ENCODE measurements at regions not wholly inside any gene's neighbourhood (a gene's known extent, or its start where the extent isn't known, plus 50 kb on each side); places are given as distances from the start of the nearest gene placed in this dataset.
"Not testable (repeated sequence)": the region's sequence is repeated elsewhere in the genome, so short reads cannot be mapped to it uniquely, and the experiment has no call there.

- peak; percentile 48 for DNase-seq (ENCODE audit: low spot score)
- intact Hi-C loops (cut with micrococcal nuclease): loop anchor here (1.0 to 5.0 kb wide), 3 partner anchors 74 to 207 kb away; no protein-coding TSS in a partner anchor
- no peaks in the 10 kb centered on the region for H3K27me3 Mint-ChIP-seq (ENCODE audit: insufficient read depth)
- no peak overlapping the region for H3K27ac Mint-ChIP-seq
- H3K36me3 Mint-ChIP-seq (ENCODE audit: low read depth): no peaks in the 10 kb centered on the region
- H3K4me3 Mint-ChIP-seq: no peak overlapping the region
- H3K9me3 Mint-ChIP-seq: no peaks in the 10 kb centered on the region
- H3K4me1 Mint-ChIP-seq (ENCODE audit: low read depth): peaks cover 14% of the 10 kb centered on the region
Measured at GRCh38 chr12:127485528-127485927, 781.4 kb upstream of the TMEM132C start.

DNA sequence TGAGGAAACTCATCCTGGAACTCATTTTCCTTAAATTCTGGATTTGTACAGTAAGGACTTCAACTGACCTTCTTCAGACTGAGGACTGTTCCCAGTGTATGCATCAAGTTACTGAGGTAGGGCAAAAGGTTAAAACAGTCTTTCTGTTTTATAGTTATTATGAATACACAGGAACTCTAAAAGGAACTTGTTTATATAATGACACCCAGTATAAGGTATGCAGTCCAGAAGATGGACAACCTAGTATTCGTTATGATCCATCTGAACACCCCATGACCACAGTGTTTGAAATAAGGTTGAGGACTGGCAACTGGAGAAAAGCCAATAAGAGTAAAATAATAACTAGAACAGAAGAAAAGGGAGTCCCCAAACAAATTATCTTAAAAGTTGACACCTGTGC lies 779.9 kb upstream of the TMEM132C start:
- Mint-ChIP-seq H3K27ac (no peak overlapping the region), H3K9me3 (no peaks in the 10 kb centered on the region), H3K4me1 (ENCODE audit: low read depth) (peaks cover 14% of the 10 kb centered on the region), H3K4me3 (no peak overlapping the region), H3K27me3 (ENCODE audit: insufficient read depth) (no peaks in the 10 kb centered on the region), H3K36me3 (ENCODE audit: low read depth) (no peaks in the 10 kb centered on the region)
- DNase-seq (ENCODE audit: low spot score): no peak
- intact Hi-C loops (cut with micrococcal nuclease): loop anchor here (5.0 kb wide), 1 partner anchor 205 kb away; no protein-coding TSS in a partner anchor

GRCh38 chr12:127489061-127489460 lies 777.9 kb upstream of the TMEM132C start:
- H3K4me1 Mint-ChIP-seq (ENCODE audit: low read depth): peaks cover 23% of the 10 kb centered on the region
- no peaks in the 10 kb centered on the region for H3K27me3 Mint-ChIP-seq (ENCODE audit: insufficient read depth)
- no peak overlapping the region for H3K27ac Mint-ChIP-seq
- no peaks in the 10 kb centered on the region for H3K9me3 Mint-ChIP-seq
- H3K36me3 Mint-ChIP-seq (ENCODE audit: low read depth): no peaks in the 10 kb centered on the region
- no peak for DNase-seq (ENCODE audit: low spot score)
- H3K4me3 Mint-ChIP-seq: no peak overlapping the region
- intact Hi-C loops (cut with micrococcal nuclease): loop anchor here (5.0 kb wide), 1 partner anchor 203 kb away; no protein-coding TSS in a partner anchor

GRCh38 chr12:127494961-127495915 lies 771.7 kb upstream of the TMEM132C start:
- Mint-ChIP-seq H3K36me3 (ENCODE audit: low read depth) (no peaks in the 10 kb centered on the region), H3K27ac (no peak overlapping the region), H3K9me3 (no peaks in the 10 kb centered on the region), H3K4me3 (no peak overlapping the region), H3K4me1 (ENCODE audit: low read depth) (peaks cover 10% of the 10 kb centered on the region), H3K27me3 (ENCODE audit: insufficient read depth) (no peaks in the 10 kb centered on the region)
- intact Hi-C loops (cut with micrococcal nuclease): no loop called here
- no peak for DNase-seq (ENCODE audit: low spot score)

- Mint-ChIP-seq H3K27ac (no peak overlapping the region), H3K9me3 (no peaks in the 10 kb centered on the region)
Measured at GRCh38 chr12:127496255-127496654, 770.7 kb upstream of the TMEM132C start.

GRCh38 chr12:127500512-127501035 lies 766.4 kb upstream of the TMEM132C start:
- no peaks in the 10 kb centered on the region for H3K27me3 Mint-ChIP-seq (ENCODE audit: insufficient read depth)
- no peak overlapping the region for H3K4me3 Mint-ChIP-seq
- peaks cover 3% of the 10 kb centered on the region for H3K9me3 Mint-ChIP-seq
- intact Hi-C loops (cut with micrococcal nuclease): no loop called here
- H3K27ac Mint-ChIP-seq: no peak overlapping the region
- DNase-seq (ENCODE audit: low spot score): no peak
- no peaks in the 10 kb centered on the region for H3K4me1 Mint-ChIP-seq (ENCODE audit: low read depth)
- H3K36me3 Mint-ChIP-seq (ENCODE audit: low read depth): peaks cover 2% of the 10 kb centered on the region

More at GRCh38 chr12:127496255-127496654, 770.7 kb upstream of the TMEM132C start:
- no peak for DNase-seq (ENCODE audit: low spot score)
- peaks cover 10% of the 10 kb centered on the region for H3K4me1 Mint-ChIP-seq (ENCODE audit: low read depth)
- no peak overlapping the region for H3K4me3 Mint-ChIP-seq
- H3K27me3 Mint-ChIP-seq (ENCODE audit: insufficient read depth): no peaks in the 10 kb centered on the region
- intact Hi-C loops (cut with micrococcal nuclease): no loop called here
- peaks cover 2% of the 10 kb centered on the region for H3K36me3 Mint-ChIP-seq (ENCODE audit: low read depth)

GRCh38 chr12:127501916-127502315 lies 765.1 kb upstream of the TMEM132C start:
- Mint-ChIP-seq H3K27me3 (ENCODE audit: insufficient read depth) (no peaks in the 10 kb centered on the region), H3K4me1 (ENCODE audit: low read depth) (no peaks in the 10 kb centered on the region), H3K36me3 (ENCODE audit: low read depth) (peaks cover 2% of the 10 kb centered on the region), H3K4me3 (no peak overlapping the region), H3K27ac (no peak overlapping the region), H3K9me3 (peaks cover 3% of the 10 kb centered on the region)
- no peak for DNase-seq (ENCODE audit: low spot score)
- intact Hi-C loops (cut with micrococcal nuclease): no loop called here

DNA sequence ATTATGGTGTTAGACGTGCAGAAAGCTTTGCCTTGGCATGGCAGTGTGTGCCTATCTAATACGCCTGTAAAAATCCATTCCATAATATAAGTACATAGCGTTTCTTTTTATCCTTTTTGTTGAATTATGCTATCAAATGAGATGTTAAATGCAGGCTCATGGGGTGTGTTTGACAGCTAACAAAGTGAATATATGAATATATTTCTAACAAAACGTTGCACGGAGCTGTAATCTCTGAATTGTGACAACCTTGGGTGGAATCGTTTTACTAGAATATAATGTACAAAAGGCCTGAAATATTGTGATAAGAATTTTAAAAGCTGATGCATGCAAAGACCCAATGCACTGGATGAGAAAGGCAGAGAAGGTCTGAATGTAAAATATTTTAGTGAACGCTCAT lies 763.7 kb upstream of the TMEM132C start:
- Mint-ChIP-seq H3K36me3 (ENCODE audit: low read depth) (peaks cover 2% of the 10 kb centered on the region), H3K4me3 (no peak overlapping the region), H3K27me3 (ENCODE audit: insufficient read depth) (no peaks in the 10 kb centered on the region), H3K27ac (no peak overlapping the region), H3K9me3 (peaks cover 3% of the 10 kb centered on the region), H3K4me1 (ENCODE audit: low read depth) (no peaks in the 10 kb centered on the region)
- intact Hi-C loops (cut with micrococcal nuclease): no loop called here
- DNase-seq (ENCODE audit: low spot score): no peak

- H3K27me3 Mint-ChIP-seq (ENCODE audit: insufficient read depth); intact Hi-C loops (cut with micrococcal nuclease); H3K27ac Mint-ChIP-seq; H3K36me3 Mint-ChIP-seq (ENCODE audit: low read depth); H3K9me3 Mint-ChIP-seq; H3K4me3 Mint-ChIP-seq; H3K4me1 Mint-ChIP-seq (ENCODE audit: low read depth); DNase-seq (ENCODE audit: low spot score): not testable (repeated sequence)
Measured at GRCh38 chr12:127503996-127504395, 763.0 kb upstream of the TMEM132C start.

DNA sequence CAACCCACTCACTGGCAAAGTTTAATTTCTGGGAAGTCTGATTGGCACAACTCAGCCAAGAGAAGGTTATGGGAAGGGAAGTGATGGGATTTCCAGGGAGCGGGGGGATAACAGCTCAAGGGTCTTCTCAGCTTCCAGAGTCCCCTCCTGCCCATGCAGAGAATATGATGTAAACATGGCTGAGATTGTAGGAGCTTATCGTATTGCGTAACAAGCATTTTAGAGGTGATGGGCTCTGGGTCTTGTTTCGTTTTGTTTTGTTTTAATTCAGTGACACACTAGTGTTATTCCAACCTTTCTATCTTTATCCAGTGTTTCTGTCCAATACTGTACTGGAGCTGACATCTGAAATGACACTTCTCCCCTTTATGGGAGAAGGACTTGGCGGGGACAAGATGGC lies 762.1 kb upstream of the TMEM132C start:
- H3K27ac Mint-ChIP-seq: no peak overlapping the region
- H3K4me1 Mint-ChIP-seq (ENCODE audit: low read depth): peaks cover 9% of the 10 kb centered on the region
- intact Hi-C loops (cut with micrococcal nuclease): no loop called here
- no peaks in the 10 kb centered on the region for H3K27me3 Mint-ChIP-seq (ENCODE audit: insufficient read depth)
- H3K9me3 Mint-ChIP-seq: peaks cover 3% of the 10 kb centered on the region
- DNase-seq (ENCODE audit: low spot score): no peak
- no peak overlapping the region for H3K4me3 Mint-ChIP-seq
- H3K36me3 Mint-ChIP-seq (ENCODE audit: low read depth): peaks cover 2% of the 10 kb centered on the region

DNA sequence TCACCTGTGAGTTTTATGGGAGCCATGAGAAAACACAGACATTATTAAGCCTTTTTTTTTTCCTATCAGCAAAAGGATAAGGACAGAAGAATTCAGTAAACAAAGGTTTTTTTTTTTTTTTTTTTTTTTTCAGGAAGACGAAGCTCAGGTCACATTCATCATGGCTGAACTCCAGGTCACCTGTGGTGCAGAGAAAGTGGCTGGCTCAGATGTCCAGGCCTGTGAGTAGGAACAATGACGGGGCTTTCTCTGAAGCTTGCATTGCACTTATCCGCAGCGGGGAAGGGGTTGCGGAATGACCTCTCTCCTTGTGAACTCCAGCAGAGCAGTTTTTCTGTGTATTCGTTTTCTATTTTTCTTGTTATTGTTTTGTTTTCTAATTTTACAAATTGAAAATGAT lies 759.6 kb upstream of the TMEM132C start:
- Mint-ChIP-seq H3K27ac (no peak overlapping the region), H3K9me3 (peaks cover 10% of the 10 kb centered on the region), H3K27me3 (ENCODE audit: insufficient read depth) (no peaks in the 10 kb centered on the region), H3K36me3 (ENCODE audit: low read depth) (no peaks in the 10 kb centered on the region), H3K4me1 (ENCODE audit: low read depth) (peaks cover 12% of the 10 kb centered on the region), H3K4me3 (no peak overlapping the region)
- no peak for DNase-seq (ENCODE audit: low spot score)
- intact Hi-C loops (cut with micrococcal nuclease): no loop called here

DNA sequence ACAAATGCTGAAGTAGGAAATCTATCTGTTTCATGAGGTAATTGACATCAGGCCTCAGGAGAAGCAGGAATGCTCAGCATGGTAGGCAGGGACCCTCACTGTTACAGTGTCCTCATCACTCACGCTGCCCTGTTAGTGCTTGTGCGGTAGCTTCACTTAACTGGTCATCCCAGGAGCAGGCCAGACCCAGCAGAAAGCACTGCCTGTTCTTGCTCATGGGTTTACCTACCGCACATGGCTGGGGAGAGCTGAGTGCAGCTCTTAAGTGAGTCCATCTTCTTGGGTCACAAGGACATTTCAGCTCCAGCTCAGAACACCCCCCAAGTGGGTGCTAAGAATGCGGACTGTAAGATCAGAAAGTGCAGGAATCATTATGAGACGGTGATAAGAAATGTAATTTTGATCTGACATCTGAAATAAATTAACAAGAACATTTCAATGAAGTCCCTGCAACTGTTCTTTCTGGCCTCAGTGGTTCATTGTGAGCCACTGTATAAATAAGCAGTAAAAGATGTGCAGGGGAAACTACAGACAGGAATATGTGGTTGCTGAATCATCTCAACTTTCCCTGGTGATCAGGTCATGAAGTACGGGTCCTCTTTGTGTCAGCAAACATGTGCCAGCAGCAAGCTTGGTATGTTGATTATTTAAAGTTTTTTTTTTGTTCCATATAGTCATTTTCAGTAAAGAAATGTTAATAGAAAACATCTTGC lies 757.7 kb upstream of the TMEM132C start:
- Mint-ChIP-seq H3K27ac (no peak overlapping the region), H3K36me3 (ENCODE audit: low read depth) (no peaks in the 10 kb centered on the region), H3K27me3 (ENCODE audit: insufficient read depth) (no peaks in the 10 kb centered on the region), H3K9me3 (peaks cover 9% of the 10 kb centered on the region), H3K4me1 (ENCODE audit: low read depth) (peaks cover 12% of the 10 kb centered on the region), H3K4me3 (no peak overlapping the region)
- intact Hi-C loops (cut with micrococcal nuclease): no loop called here
- no peak for DNase-seq (ENCODE audit: low spot score)

- no peaks in the 10 kb centered on the region for H3K4me1 Mint-ChIP-seq (ENCODE audit: low read depth)
- no peak for DNase-seq (ENCODE audit: low spot score)
Measured at GRCh38 chr12:127515941-127516340, 751.0 kb upstream of the TMEM132C start.

More at GRCh38 chr12:127515941-127516340, 751.0 kb upstream of the TMEM132C start:
- intact Hi-C loops (cut with micrococcal nuclease): no loop called here
- H3K27ac Mint-ChIP-seq: no peak overlapping the region
- H3K9me3 Mint-ChIP-seq: no peaks in the 10 kb centered on the region
- H3K36me3 Mint-ChIP-seq (ENCODE audit: low read depth): no peaks in the 10 kb centered on the region
- H3K27me3 Mint-ChIP-seq (ENCODE audit: insufficient read depth): peaks cover 2% of the 10 kb centered on the region
- no peak overlapping the region for H3K4me3 Mint-ChIP-seq
